Peyer's patch (tissue), 4 donors: ENCODE measurements at regions not wholly inside any gene's neighbourhood (a gene's known extent, or its start where the extent isn't known, plus 50 kb on each side); places are given as distances from the start of the nearest gene placed in this dataset.

Experiments
- DNase-seq, 3 donors: peaks; one replicate each; pipeline ENCODE4 v3.0.0-alpha.2; 2017 to 2019
- H3K27ac ChIP-seq, 4 donors: fragments of 200-600 bp; sonication (generic); one replicate each; pipeline ENCODE4 v1.5.1; 2016 to 2019
- H3K27me3 ChIP-seq, 2 donors: fragments of 200-600 bp; sonication (generic); one replicate each; pipeline ENCODE4 v1.5.1; 2019
- H3K36me3 ChIP-seq, 3 donors: fragments of 200-600 bp; sonication (generic); one replicate each; pipeline ENCODE4 v1.5.1; 2016 to 2019
- H3K4me1 ChIP-seq, 4 donors: fragments of 200-600 bp; sonication (generic); one replicate each; pipeline ENCODE4 v1.5.1; 2016 to 2019
- H3K4me3 ChIP-seq, 4 donors: fragments of 200-600 bp; sonication (generic); 1 replicate in 3 of 4; 2 replicates in 1 of 4; pipeline ENCODE4 v1.5.1; 2016 to 2019; ENCODE audit warnings: mild to moderate bottlenecking in 1 of 4
- H3K9me3 ChIP-seq, 4 donors: fragments of 200-600 bp; sonication (generic); one replicate each; pipeline ENCODE4 v1.5.1; 2016 to 2019; ENCODE audit warnings: mild to moderate bottlenecking in 1 of 4
- CTCF ChIP-seq, 6 experiments: fragments of 450-650 bp in 4 of 6; fragments of 200-600 bp in 2 of 6; sonication (generic) in 1 of 6; IDR thresholded peaks; one replicate each; pipeline ENCODE4 v1.5.1; 2017 to 2019; ENCODE audit warnings: antibody characterized with exemption in 6 of 6, mild to moderate bottlenecking in 3 of 6, moderate library complexity in 1 of 6
- POLR2A ChIP-seq, 2 donors: fragments of 450-650 bp; IDR thresholded peaks; one replicate each; pipeline ENCODE4 v1.5.1; 2017; ENCODE audit warnings: antibody characterized with exemption in 2 of 2, mild to moderate bottlenecking in 2 of 2, moderate library complexity in 2 of 2

DNA sequence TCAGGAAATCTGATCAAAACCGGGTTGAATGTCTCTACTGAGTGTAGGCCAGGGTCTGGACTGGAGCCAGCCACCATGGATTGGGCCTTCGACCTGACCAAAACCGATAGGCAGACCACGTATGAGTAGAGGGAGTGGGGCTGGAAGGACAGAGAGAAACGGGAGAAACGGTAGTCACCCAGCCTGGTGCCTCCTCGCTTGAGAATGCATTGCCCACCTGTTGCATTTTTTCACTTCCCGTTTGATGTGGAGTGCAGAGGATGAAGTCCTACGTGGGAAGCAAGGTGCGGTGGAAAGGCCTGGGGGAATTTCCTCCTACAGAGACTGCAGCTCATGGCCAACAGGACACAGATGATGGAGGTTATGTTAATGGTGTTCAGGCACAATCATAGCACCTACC, 53.9 kb upstream of the ECI2 start:
- TF ChIP-seq CTCF (IDR thresholded peaks at IDR 0.05) (no peak), POLR2A (IDR thresholded peaks at IDR 0.05) (no peak)
- Histone ChIP-seq H3K4me1 (no peaks in the 10 kb centered on the region), H3K4me3 (no peak overlapping the region), H3K36me3 (no peaks in the 10 kb centered on the region), H3K9me3 (no peaks in the 10 kb centered on the region), H3K27ac (no peak overlapping the region), H3K27me3 (no peaks in the 10 kb centered on the region)
- DNase-seq, result no peak

DNA sequence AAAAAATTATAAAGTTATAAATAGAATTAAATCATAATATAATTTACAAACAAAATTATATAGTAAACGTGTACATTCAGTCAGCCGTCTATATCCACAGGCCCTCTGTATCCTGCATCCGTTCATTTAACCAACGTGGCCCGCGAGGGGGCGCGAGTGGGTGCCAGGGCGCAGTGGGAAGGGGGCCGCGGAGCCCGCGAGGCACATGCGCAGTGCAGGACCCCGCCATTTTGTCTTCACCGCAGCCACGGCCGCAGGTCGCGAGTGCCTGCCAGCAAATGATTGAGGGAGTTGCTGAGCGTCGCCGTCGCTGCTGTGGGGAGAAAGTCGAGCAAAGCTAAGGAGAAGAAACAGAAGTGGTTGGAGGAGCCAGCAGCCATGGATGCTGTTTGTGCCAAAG, 53.4 kb upstream of the ECI2 start:
- no peak overlapping the region for H3K4me3 ChIP-seq
- DNase-seq, result no peak
- no peaks in the 10 kb centered on the region for H3K9me3 ChIP-seq
- H3K27me3 ChIP-seq, result no peaks in the 10 kb centered on the region
- no peaks in the 10 kb centered on the region for H3K4me1 ChIP-seq
- no peak overlapping the region for H3K27ac ChIP-seq
- H3K36me3 ChIP-seq, result no peaks in the 10 kb centered on the region
- TF ChIP-seq CTCF (IDR thresholded peaks at IDR 0.05) (no peak), POLR2A (IDR thresholded peaks at IDR 0.05) (no peak)

- H3K27ac ChIP-seq, result no peak overlapping the region
- no peak for TF ChIP-seq POLR2A (IDR thresholded peaks at IDR 0.05)
- no peak for TF ChIP-seq CTCF (IDR thresholded peaks at IDR 0.05)
- H3K9me3 ChIP-seq, result no peaks in the 10 kb centered on the region
- H3K4me1 ChIP-seq, result no peaks in the 10 kb centered on the region
- no peaks in the 10 kb centered on the region for H3K36me3 ChIP-seq
- H3K4me3 ChIP-seq, result no peak overlapping the region
- no peaks in the 10 kb centered on the region for H3K27me3 ChIP-seq
- no peak for DNase-seq
These were observed 52.1 kb upstream of the ECI2 start for GRCh38 chr6:4187480-4187879.

GRCh38 chr6:4186385-4186784, 51.0 kb upstream of the ECI2 start:
- no peaks in the 10 kb centered on the region for H3K9me3 ChIP-seq
- TF ChIP-seq POLR2A (IDR thresholded peaks at IDR 0.05) (no peak), CTCF (IDR thresholded peaks at IDR 0.05) (no peak)
- H3K36me3 ChIP-seq, result no peaks in the 10 kb centered on the region

DNA sequence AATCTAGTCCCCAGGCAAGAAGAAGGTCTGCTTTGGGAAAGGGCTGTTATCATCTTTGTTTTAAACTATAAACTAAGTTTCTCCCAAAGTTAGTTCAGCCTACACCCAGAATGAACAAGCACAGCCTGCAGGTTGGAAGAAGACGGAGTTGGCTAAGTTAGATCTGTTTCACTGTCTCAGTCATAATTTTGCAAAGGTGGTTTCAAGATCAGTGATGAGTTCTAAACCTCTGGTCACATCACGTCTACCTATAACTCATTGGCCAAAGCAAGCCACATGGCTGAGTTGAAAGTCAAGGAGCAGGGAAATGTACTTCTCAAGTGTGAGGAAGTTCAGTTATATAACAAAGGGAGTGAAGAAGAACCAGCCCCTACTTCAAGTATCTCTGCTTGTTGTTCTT, 50.5 kb upstream of the ECI2 start:
- Histone ChIP-seq H3K27ac (no peak overlapping the region), H3K9me3 (no peaks in the 10 kb centered on the region), H3K4me3 (no peak overlapping the region), H3K27me3 (no peaks in the 10 kb centered on the region), H3K36me3 (no peaks in the 10 kb centered on the region), H3K4me1 (no peaks in the 10 kb centered on the region)
- TF ChIP-seq CTCF (IDR thresholded peaks at IDR 0.05), result no peak
- no peak for TF ChIP-seq POLR2A (IDR thresholded peaks at IDR 0.05)
- DNase-seq, result no peak

More at GRCh38 chr6:4186385-4186784, 51.0 kb upstream of the ECI2 start:
- no peak overlapping the region for H3K4me3 ChIP-seq
- no peak overlapping the region for H3K27ac ChIP-seq
- DNase-seq, result no peak
- no peaks in the 10 kb centered on the region for H3K27me3 ChIP-seq
- no peaks in the 10 kb centered on the region for H3K4me1 ChIP-seq

- no peaks in the 10 kb centered on the region for H3K9me3 ChIP-seq
- H3K4me3 ChIP-seq, result no peak overlapping the region
- H3K27me3 ChIP-seq, result no peaks in the 10 kb centered on the region
- H3K27ac ChIP-seq, result no peak overlapping the region
- H3K36me3 ChIP-seq, result no peaks in the 10 kb centered on the region
- TF ChIP-seq POLR2A (IDR thresholded peaks at IDR 0.05) (no peak), CTCF (IDR thresholded peaks at IDR 0.05) (no peak)
- no peaks in the 10 kb centered on the region for H3K4me1 ChIP-seq
- no peak for DNase-seq
These were observed 50.0 kb upstream of the ECI2 start for GRCh38 chr6:4185419-4185818.
